SU-DHL-6 (cell line): ENCODE measurements at regions not wholly inside any gene's neighbourhood (a gene's known extent, or its start where the extent isn't known, plus 50 kb on each side); places are given as distances from the start of the nearest gene placed in this dataset.

Experiments
- EZH2phosphoT487 ChIP-seq: fragments of 200-600 bp; sonication (generic), shearing (Covaris generic); conservative IDR thresholded peaks from 2 replicates; pipeline ENCODE4 v1.6.1; 2018; ENCODE audit warnings: mild to moderate bottlenecking, antibody characterized with exemption, low read length, moderate library complexity, mixed read lengths
- TF ChIP-seq, protein P1 (sequence below): fragments of 200-600 bp; sonication (generic); IDR thresholded peaks from one replicate; pipeline ENCODE4 v1.5.1; 2017; ENCODE audit warnings: antibody characterized with exemption, mild to moderate bottlenecking, low read length, moderate library complexity; ENCODE audit not compliant: insufficient read depth, poor library complexity, severe bottlenecking

DNA sequence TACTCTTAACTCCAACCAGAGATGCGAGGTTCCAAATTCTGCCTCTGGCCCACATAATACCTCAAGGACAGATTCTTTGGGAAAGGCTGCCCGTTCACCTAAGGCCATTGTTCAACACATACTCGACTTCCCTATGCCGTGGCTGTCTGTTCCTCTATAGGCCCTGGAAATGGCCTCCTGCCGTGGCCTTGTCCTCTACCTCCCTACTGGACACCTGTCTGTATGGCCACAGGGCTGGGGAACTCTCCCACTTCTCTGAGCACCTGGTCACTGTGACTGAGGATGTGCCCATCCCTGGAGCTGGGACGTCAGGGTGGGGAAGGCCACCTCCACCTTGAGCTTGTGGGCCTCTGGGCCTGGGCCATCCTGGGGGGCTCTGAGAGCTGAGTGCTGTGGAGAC lies 340.5 kb upstream of the B3GAT1 start:
- TF ChIP-seq, protein P1, sequence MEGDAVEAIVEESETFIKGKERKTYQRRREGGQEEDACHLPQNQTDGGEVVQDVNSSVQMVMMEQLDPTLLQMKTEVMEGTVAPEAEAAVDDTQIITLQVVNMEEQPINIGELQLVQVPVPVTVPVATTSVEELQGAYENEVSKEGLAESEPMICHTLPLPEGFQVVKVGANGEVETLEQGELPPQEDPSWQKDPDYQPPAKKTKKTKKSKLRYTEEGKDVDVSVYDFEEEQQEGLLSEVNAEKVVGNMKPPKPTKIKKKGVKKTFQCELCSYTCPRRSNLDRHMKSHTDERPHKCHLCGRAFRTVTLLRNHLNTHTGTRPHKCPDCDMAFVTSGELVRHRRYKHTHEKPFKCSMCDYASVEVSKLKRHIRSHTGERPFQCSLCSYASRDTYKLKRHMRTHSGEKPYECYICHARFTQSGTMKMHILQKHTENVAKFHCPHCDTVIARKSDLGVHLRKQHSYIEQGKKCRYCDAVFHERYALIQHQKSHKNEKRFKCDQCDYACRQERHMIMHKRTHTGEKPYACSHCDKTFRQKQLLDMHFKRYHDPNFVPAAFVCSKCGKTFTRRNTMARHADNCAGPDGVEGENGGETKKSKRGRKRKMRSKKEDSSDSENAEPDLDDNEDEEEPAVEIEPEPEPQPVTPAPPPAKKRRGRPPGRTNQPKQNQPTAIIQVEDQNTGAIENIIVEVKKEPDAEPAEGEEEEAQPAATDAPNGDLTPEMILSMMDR = no peak
- no peak for TF ChIP-seq EZH2phosphoT487
